Lower leg skin (tissue), 3 donors: ENCODE measurements at regions not wholly inside any gene's neighbourhood (a gene's known extent, or its start where the extent isn't known, plus 50 kb on each side); places are given as distances from the start of the nearest gene placed in this dataset.

Source experiments
- CTCF ChIP-seq, 3 donors: fragments of 450-650 bp; IDR thresholded peaks; one replicate each; pipeline ENCODE4 v1.5.1; 2016; ENCODE audit warnings: antibody characterized with exemption in 3 of 3, mild to moderate bottlenecking in 3 of 3, moderate library complexity in 2 of 3
- POLR2A ChIP-seq, 2 donors: fragments of 450-650 bp; IDR thresholded peaks; one replicate each; pipeline ENCODE4 v1.6.1; 2016 to 2017; ENCODE audit warnings: antibody characterized with exemption in 2 of 2, mild to moderate bottlenecking in 1 of 2, moderate library complexity in 1 of 2

- TF ChIP-seq CTCF (IDR thresholded peaks at IDR 0.05) (no peak), POLR2A (IDR thresholded peaks at IDR 0.05) (no peak)
Measured at GRCh38 chr6:66848244-66848953, 1141.4 kb upstream of the EYS start.
